DMS53 (cell line): ENCODE measurements at regions not wholly inside any gene's neighbourhood (a gene's known extent, or its start where the extent isn't known, plus 50 kb on each side); places are given as distances from the start of the nearest gene placed in this dataset.
"Not testable (repeated sequence)": the region's sequence is repeated elsewhere in the genome, so short reads cannot be mapped to it uniquely, and the experiment has no call there.

Source experiments
- DNase-seq: peaks from one replicate; lab custom pipeline; 2025; lab: John Stamatoyannopoulos, UW

DNA sequence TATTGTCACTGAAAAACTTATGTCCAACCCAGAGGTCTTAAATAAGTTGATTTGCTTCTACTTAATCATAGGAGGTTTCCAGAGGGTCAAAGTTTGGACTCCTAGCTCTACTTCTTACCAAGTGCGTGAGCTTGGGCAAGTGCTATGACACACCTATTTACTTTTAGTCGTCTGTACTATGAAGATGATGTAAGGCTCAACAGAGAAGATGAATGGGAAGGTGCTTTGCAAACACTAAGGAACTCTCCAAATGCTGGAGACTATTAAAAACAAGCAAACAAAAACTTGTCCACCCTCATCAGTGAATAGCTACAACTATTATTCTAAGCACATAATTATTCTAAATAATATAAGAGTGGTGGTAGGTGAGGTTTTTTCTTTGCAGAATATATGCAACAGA, 232.3 kb upstream of the USP24 start:
- DNase-seq, result peak; percentile 66

DNA sequence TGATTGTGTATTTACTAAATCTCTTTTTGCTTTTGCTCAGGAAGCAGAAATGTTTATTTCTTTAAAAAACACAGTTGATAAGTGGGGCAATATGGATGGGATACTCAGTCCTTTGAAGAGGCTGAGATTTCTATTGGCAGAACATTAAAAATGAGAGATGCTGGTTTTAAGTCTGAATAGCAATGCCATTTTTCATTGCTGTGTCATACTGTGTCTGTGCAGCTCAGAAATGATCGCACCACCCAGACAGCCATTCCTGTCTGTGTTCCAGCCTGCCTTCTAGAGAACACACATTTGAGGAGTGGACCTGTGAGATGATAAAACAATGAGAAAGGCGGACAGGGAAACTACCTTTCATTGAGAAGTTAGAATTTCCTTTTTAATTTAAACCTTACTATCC, 231.2 kb upstream of the USP24 start:
- no peak for DNase-seq

DNA sequence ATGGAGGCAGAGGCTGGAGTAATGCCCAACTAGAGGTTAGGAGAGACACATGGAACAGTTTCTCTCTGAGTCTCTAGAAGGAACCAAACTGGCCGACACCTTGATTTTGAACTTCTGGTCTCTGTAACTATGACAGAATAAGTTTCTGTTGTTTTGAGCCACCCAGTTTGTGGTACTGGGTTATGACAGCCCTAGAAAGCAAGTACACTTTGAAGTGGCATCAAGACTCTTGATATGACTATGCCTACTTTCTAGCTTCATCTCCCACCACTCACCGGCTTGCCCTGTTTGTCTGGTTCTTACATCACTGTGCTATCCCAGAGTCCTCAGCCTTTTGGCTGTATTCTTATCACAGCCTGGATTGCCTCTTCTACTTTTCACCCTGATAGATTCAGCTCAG, 230.3 kb upstream of the USP24 start:
- DNase-seq, result no peak

DNA sequence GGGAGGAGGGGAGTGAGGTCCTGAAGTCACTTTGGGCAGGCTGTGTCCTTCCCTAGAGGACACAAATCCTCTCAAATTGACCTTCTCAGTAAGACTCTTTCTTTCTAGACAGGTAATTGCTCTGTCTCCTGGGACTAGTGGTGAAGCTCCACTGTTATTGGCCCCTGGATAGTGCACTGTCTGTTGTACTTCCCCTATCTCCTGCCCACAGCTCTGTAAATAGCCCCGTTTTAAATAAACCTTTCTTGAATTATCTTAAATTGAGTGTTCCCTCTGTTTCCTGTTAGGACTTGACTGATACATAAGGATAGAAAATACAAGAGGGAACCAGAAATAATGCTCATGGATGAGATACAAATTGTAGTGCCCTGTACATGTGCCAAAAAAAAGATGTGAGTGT, 229.5 kb upstream of the USP24 start:
- DNase-seq, result no peak

DNA sequence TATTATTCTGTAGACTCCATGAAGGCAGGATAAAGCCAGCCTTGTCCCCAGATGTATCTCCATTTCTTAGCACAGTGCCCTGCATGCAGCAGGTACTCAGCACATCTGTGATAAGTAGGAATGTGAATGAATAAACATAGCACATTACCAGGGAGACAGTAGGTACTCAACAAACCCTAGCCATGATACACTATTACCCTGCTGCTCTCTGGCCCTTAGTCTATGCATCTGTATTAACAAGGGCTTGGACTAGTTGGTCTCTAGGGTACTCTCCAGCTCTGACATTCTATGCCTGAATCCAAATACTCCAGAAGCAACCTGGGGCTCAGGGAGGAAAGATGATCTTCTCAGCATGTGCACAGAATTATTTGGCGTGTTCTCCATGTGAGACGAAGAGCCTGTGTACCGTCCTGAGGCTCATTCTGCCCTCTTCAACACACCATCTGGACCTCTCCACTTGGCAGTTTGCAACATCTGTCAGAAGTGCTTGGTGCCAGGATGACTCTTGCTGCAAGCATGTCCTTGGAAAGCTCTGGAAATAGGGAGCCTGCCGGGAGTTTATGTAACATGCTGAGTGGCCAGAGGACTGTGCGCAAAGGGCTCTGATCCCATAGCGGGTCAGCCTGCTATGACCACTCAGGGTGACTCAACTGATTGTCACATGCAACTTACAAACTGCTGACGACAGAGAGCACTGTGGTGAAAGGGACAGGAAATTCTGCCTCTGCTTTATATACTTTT, 228.2 kb upstream of the USP24 start:
- peak; percentile 67 for DNase-seq

DNA sequence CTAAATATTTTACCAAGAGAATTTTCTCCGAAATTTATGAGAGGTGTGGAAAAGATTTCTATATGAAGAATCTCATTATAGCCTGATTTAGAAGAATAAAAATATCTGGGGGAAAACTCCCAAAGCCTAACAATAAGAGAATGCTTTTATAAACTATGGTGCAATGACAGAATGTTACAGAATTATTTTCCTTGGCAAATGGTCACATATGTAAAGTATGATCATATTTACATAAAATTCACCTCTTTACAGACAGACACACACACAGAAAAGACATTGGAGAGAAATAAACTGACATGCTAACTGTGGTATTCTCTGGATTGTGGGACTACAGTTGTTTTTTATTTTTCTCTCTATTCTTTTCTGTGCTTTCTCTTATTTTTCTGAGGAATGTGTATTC, 226.3 kb upstream of the USP24 start:
- no peak for DNase-seq

DNA sequence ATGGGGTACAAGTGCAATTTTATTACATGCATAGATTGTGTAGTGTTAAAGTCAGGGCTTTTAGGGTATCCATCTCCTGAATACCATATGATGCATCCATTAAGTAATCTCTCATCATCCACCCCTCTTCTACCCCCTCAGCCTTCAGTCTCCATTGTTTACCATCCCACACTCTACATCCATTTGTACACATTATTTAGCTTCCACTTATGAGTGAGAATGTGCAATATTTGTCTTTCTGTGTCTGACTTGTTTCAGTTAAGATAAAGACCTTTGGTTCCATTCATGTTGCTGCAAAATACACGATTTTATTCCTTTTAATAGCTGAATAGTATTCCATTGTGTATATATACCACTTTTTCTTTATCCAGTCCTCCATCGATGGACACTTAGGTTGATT, 222.5 kb upstream of the USP24 start:
- DNase-seq, result peak; percentile 52

DNA sequence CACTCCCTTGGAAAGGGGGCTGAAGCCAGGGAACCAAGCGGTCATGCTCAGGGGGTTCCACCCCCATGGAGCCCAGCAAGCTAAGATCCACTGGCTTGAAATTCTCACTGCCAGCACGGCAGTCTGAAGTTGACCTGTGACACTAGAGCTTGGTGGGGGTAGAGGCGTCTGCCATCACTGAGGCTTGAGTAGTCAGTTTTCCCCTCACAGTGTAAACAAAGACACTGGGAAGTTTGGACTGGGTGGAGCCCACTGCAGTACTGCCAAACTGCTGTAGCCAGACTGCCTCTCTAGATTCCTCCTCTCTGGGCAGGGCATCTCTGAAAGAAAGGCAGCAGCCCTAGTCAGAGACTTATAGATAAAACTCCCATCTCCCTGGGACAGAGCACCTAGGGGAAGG, 215.6 kb upstream of the USP24 start:
- not testable (repeated sequence) for DNase-seq

DNA sequence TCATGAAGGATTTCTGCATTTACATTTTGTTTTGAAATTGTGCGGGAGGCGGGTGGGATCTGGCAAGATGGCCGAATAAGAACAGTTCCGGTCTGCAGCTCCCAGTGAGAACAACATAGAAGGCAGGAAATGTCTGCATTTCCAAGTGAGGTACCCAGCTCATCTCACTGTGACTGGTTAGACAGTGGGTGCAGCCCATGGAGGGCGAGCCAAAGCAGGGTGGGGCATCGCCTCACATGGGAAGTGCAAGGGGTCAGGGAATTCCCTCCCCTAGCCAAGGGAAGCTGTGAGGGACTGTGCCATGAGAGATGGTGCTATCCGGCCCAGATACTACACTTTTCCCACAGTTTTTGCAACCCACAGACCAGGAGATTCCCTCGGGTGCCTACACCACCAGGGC, 215.0 kb upstream of the USP24 start:
- DNase-seq, result not testable (repeated sequence)

DNA sequence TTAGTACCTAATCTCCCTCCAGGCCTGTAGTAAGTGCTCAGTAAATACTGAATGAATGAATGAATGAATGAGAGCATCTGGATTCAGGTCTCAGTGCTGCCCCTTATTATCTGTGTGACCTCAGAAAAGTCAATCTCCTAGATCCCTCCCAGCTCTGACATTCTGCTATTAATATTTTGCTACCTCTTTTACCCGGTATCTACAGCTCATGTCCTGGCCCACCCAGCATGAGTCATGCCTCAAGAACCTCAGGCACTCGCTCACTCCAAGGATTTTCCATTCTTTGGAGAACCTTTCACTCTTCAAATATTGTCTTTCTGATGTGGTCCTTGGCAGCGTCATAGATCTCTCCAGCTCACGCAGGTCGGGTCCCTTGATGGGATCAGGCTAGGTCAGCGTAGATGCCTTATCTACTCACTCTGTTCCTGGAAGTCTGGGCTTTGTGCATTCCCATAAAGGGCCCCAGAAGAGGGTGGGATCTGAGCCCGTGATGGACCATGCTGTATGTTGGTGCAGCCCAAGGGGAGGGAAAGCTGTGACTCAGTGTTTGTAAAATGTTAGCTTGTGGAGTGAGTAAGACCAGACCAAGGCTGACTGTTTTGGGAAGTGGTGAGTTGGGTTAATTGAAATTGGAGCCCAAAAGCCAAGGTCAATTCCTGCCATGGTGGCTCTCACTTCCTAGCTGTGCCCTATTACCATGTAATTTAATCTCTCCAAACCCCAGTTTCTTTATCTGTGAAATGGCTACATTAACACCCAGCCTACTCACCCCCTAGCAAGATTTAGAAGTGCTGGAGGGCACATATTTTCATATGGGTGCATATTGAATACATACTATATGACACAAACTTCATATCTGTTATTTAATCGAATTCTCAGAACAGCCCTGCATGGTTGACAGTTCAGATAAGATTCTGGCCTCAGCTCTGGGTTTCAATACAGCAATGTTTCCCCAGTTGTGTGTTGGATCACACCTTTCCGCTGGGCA, 214.1 kb upstream of the USP24 start:
- peak; percentile 71 for DNase-seq

DNA sequence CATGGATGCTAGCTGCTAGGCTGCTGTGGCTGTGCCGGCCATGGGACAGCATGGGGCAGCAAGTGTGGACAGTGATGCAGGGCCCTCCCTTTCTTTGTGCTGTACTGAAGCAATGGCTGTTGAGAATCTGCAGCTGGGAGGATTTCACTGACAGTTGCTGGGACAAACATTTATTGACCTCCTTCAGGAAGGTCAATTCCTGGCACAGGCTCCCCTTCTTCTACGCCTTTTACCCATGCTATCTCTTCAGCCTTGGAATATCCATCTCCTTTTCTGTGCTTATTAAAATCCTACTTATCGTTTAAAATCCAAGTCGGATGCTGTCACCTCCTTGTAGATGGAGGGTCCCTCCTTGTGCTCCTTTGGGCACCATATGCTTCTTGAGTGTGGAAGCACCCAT, 213.1 kb upstream of the USP24 start:
- DNase-seq, result no peak

DNA sequence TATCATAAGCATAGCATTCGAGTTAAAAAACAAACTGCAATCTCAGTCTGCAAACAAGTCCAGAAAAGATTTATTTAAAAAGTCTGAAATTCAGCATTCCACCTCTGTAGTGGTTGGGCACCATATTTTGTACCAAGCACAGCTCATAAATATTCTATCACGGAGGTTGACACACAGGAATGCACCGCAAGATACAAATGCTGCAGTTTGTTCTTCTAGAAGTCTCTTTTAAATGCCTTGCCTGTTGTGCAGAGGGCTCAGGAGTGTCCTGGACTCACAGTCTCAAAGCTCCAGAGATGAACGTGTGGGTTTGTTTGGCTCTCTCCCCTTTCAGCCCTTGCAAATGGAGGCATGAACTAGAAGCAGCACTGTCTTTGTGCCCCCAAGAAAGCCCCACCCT, 212.4 kb upstream of the USP24 start:
- no peak for DNase-seq

DNA sequence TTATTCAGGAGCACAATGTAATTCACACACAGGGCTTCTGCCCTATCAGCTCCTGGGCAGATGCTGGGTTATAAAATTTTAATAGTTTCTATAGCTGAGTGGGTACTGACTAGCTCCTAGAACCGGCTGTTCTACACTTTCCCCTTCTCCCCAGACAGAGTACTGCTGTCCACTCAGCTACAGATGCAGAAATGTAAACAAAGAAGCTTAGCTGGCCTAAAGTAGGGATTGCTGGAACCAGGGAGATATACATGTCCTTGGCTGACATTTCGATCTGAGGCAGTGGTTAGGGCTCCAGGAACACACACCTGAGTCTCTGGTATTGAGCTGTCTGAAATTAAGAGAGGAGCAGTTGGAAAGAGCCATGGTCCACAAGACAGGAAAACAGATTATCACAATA, 211.5 kb upstream of the USP24 start:
- DNase-seq, result no peak

DNA sequence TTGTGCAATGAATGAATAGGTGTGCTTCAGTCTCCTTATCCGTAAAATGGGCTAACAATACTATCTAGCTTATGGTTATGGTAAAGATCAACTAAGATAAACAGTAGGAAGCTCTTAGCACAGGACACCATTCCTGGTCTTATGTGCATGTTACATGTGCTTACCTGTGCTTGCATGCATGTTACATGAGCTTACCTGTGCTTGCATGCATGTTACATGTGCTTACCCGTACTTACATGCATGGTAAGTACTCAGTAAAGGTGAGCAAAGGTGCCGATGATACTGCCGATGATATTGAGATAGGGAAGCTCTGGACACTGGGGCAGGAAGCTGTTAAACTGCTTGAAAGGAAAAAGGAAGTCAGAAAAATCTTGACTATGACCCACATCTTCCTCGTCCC, 211.0 kb upstream of the USP24 start:
- no peak for DNase-seq

DNA sequence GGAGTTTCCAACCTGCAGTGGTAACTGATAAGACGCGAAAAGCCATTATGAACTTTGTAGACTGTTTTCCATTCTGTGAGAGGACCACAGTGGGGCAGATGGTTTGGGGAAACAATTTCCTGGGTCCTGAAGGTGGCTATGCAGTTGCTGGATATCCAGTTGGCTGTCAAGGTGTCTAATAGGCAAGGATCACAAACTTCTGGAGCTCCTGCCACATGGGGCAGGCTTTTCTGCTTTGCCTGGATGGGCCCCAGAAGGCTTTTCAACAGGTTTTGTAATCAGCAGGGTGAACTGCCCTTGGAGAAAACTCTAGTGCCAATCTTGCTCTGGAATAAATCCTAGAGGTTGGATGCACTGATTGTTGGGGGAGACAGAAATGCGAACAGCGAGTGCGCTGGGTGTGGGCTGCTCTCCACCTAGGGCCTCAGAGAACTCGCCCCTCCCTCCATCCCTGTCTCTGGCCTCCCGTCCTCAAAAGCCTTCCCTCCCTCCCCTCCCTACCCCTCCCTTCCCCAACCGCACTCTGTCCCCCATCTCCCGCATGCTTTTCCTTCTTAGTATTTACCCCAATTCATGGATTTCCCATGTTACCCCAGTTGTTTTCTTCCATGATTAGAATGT, 210.3 kb upstream of the USP24 start:
- DNase-seq, result no peak

DNA sequence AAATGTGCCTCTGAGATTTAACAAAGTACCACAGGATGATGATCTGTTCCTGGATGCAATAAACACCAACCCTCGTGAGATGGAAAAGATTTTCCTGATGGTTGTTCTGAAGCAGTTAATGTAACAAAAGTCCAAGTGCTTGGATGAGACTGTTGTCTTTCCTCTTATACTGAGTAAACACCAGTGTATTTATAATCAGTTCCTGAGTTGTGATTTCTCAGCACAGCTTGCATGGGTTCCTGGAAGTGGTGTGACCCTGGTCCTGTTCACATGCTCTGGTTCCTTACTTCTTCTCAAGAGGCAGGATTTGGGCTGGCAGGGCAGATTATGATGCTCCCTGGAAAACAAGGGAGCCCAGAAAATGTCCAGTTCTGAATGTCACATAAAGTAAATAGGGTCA, 208.2 kb upstream of the USP24 start:
- peak; percentile 66 for DNase-seq

DNA sequence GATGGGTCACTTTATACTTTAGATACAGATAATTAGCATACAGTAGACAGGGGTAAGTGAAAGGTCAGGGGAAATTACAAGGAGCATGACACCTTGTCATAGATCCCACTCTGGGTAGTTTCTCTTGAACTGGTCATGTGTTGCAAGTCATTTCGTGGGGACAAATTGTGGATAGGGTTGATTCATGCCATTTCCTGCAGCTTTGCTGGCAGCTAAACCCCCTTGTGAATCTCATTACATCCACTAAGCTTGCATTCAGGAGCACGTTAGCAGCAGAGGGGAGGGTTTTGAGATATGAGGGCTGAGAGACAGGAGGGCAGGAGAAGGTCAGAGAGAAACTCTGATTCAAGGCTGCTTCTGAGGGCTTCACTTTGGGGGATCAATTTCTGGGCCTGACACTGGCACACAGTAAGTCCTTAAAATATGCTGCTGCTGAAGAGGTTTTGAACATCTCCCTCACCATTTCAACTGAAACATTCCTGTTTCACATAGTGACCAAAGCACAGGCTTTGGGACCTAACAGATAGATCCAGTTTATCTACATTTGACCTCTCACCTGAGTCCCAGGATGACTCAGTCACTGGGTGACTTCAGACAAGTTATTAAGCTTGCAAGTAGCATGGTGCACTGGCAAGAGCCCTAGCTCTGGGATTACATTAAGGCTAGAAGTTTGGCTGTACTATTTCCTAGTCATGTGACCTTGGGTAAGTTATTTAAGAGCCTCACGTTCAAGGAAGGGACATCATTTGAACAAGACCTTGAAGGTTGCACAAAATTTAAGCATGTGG, 206.0 kb upstream of the USP24 start:
- peak; percentile 60 for DNase-seq

DNA sequence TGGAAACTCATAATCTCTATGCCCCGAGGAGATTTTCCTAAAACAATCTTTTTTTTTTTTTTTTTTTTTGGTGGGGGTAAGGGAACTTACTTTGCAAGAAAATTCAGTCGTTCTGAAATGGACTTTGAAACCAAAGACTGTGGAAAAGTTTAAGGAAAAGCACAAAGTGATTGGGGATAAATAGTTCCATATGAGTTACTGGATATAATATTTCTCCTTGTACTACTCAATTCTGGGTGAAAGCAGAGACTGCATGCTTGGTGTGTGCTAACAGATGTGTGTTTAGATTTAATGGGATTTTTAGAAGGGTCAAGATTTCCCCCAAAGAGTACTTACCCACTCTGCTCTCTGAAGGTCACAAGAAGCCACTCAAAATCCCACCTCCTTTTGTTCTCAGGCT, 204.9 kb upstream of the USP24 start:
- no peak for DNase-seq

DNA sequence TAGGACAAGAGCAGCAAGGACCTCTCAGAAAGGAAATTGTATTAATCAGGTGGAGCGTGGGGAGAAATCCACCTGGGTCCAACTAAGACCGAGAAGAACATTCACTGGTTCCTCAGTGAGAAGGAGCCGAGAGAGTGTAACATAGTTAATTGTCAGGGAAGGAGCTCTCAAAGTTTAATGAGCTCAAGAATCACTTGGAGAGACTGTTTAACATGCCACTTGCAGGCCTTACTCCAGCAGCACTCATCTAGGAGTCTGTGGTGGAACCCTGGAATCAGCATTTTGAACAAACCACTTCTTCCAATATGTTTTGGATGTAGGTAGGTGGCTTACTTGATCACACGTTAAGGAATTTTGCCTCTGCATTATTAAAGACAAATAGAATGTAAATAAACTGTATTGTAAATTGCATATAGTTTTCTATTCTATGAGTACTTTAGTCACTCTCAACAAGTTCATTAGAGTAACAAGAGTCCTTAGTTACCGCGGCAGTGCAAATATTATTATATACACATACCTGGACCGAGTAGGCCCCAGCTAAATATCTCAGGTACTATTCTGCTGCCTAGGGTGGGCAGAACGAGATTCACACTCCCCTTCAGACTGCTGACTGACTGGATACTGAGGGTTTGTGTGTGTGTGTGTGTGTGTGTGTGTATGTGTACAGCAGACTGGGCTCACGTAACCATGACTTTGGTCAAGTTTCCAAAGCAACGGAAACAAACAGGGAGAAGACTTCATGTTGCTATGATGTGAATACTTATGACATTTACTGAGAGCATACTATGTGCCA, 203.2 kb upstream of the USP24 start:
- peak; percentile 70 for DNase-seq

DNA sequence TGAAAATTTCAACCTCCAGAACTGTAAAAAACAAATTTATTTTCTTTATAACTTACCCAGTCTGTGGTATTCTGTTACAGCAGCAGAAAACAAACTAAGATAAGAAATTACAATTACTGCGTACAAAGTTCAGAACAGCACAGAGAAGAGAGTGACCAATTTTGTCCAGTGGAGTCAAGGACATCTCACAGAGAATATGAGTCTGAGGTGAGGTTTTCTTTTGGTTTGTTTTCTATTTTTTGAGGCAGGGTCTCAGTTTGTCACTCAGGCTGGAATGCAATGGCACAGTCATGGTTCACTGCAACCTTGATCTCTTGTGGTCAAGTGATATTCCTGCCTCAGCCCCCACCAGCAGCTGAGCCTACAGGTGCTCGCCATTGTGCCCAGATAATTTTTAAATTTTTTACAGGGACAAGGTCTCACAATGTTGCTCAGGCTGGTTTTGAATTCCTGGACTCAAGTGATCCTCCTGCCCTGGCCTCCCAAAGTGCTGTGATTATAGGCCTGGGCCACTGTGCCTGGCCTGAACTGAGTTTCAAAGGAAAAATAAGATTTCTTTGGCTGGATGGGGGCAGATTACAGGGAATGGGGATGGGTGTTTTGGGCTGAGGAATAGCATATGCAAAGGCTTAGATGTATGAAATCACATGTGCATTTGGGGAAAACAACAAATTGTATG, 201.1 kb upstream of the USP24 start:
- no peak for DNase-seq

DNA sequence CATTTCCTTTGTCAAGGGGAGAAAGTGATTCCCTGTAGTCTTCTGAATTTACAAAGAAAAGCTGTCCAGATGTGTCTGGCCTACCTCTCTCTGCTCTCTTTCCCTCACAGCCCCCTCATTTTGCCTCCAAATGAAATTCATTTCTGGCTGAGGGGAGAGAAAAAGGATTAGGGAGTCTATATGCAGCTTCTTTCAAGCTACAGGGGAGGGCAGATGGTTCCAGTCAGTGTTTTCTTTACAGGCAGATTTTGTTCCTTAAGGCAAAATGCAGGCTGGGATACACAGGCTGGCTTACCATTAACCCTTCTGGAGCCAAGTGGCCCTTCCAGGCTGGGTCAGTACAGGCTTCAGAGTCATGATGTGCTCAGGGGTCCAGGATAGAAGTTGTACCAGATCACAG, 198.1 kb upstream of the USP24 start:
- no peak for DNase-seq
